ENCODE measurements at regions not wholly inside any gene's neighbourhood (a gene's known extent, or its start where the extent isn't known, plus 50 kb on each side); places are given as distances from the start of the nearest gene placed in this dataset.

DNA sequence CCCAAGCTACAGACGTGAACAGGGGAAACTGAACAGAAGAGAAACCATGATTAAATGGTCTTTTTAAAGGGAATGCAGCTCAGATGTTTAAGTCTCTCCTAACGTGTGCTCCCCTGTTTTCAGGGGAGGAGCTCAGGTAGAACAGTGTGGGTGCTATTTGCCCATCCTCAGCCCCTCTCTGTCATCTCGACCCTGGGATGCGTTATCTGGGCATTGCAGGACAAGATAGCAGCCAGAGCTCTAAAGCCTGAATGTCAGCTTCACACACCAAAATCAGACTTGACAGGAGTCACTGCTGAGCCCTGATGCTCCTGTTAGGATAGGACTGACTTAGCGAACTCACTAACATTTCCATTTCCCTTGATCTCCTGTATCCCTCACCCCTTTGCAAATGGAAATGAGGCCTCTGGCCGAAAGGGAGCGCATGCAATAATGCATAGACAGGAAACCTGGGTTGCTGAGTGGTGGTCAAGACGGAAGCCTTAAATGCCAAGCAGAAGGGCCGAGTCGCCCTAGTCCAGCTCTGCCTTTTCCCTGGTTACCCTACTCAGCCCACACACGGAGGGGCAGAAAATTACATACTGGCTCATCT, 234.9 kb upstream of the TPM1 start:
- Histone ChIP-seq H3K4me1 (no peaks in the 10 kb centered on the region), H3K27ac (no peak overlapping the region), H3K9me3 (no peaks in the 10 kb centered on the region), H3K4me3 (no peak overlapping the region), H3K36me3 (peaks cover 32 to 75% of the 10 kb centered on the region in 2 donors), H3K27me3 (no peaks in the 10 kb centered on the region)
- TF ChIP-seq, protein P1, sequence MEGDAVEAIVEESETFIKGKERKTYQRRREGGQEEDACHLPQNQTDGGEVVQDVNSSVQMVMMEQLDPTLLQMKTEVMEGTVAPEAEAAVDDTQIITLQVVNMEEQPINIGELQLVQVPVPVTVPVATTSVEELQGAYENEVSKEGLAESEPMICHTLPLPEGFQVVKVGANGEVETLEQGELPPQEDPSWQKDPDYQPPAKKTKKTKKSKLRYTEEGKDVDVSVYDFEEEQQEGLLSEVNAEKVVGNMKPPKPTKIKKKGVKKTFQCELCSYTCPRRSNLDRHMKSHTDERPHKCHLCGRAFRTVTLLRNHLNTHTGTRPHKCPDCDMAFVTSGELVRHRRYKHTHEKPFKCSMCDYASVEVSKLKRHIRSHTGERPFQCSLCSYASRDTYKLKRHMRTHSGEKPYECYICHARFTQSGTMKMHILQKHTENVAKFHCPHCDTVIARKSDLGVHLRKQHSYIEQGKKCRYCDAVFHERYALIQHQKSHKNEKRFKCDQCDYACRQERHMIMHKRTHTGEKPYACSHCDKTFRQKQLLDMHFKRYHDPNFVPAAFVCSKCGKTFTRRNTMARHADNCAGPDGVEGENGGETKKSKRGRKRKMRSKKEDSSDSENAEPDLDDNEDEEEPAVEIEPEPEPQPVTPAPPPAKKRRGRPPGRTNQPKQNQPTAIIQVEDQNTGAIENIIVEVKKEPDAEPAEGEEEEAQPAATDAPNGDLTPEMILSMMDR (IDR thresholded peaks at IDR 0.05) = no peak
- intact Hi-C loops (cut with DNase I) = no loop called here
- DNase-seq (ENCODE audit: low spot score in 2 of 2) = no peak

DNA sequence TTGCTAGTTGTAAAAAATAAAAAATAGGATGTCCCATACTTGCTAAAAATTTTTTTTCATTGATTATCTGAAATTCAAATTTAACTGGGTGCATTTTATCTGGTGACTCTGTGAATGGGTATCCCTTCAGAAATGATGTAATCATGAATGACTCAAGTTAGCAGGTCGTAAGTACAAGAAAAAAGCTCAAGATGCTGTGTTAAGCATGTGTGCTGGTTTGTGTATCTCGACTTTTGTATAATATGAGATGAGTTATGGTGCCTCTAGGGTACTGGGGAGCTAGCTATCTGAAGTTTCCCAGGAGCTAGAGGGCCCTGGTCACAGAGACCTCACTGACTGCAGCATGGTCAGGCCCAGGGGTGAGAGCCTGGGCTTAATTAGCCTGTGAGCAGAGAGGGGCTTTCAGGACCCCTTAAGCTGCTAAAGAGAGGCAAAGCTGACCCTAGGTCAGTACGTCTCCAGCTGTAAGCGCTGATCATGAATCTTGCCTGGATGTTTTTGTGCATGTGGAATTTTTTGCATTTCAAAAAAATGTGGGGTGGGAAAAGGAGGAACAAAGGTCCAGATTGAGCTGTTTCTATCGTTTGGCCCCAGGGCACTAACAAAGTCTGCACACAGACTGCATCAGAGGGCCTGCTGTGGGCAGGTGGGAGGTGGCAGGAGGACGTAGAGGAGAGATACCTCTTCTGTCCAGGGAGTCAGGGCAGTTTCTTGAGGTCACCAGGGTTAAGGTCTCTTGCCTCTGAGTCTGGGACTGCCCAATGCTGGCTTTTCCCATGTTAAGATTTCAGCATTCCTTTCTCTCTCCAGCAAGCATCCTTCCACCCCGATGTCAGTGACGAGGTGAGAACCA, 233.2 kb upstream of the TPM1 start:
- TF ChIP-seq, protein P1 (IDR thresholded peaks at IDR 0.05) = no peak
- no peak for DNase-seq (ENCODE audit: low spot score in 2 of 2)
- Histone ChIP-seq H3K4me3 (no peak overlapping the region), H3K27me3 (no peaks in the 10 kb centered on the region), H3K9me3 (no peaks in the 10 kb centered on the region), H3K36me3 (peaks cover 32 to 73% of the 10 kb centered on the region in 2 donors), H3K27ac (no peak overlapping the region), H3K4me1 (no peaks in the 10 kb centered on the region)
- intact Hi-C loops (cut with DNase I) = no loop called here

DNA sequence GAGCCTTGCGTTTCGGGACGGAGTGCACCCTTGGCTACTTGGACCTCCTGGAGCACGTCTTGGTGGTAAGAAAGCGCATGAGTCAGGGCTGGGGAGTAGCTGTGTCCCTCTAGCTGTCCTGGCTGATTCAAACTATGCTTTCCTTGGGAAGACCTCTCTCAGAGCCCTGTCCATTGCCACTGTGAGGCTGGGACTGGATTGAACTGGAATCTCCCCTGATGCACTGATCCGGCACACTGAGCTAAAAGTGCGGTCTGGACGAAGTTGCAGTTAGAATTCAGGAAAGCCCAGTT, 232.6 kb upstream of the TPM1 start:
- no peaks in the 10 kb centered on the region for H3K4me1 ChIP-seq
- intact Hi-C loops (cut with DNase I) = no loop called here
- no peaks in the 10 kb centered on the region for H3K9me3 ChIP-seq
- TF ChIP-seq, protein P1 (IDR thresholded peaks at IDR 0.05) = no peak
- no peaks in the 10 kb centered on the region for H3K27me3 ChIP-seq
- no peak overlapping the region for H3K27ac ChIP-seq
- DNase-seq (ENCODE audit: low spot score in 2 of 2) = no peak
- H3K36me3 ChIP-seq = peaks cover 32 to 67% of the 10 kb centered on the region in 2 donors
- H3K4me3 ChIP-seq = no peak overlapping the region

DNA sequence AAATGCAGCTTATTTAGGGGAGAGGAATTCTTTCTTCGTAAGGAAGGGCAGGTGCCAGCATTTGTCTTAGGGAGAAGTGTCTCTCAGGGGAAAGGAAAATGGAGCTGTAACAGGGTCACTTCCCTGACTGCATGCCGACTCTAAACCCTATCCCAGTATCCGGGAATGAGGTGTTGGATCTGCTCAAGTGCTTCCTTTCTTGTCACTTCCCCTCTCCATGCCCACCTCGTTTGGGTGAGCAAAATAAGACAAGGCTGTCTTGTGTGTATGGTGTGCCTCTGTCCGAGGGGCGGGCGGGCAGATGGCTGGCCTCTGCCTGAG, 230.1 kb upstream of the TPM1 start:
- Histone ChIP-seq H3K4me3 (no peak overlapping the region), H3K4me1 (no peaks in the 10 kb centered on the region), H3K36me3 (peaks cover 13 to 41% of the 10 kb centered on the region in 2 donors), H3K9me3 (no peaks in the 10 kb centered on the region), H3K27ac (no peak overlapping the region), H3K27me3 (no peaks in the 10 kb centered on the region)
- intact Hi-C loops (cut with DNase I) = no loop called here
- no peak for DNase-seq (ENCODE audit: low spot score in 2 of 2)
- TF ChIP-seq, protein P1 (IDR thresholded peaks at IDR 0.05) = no peak

DNA sequence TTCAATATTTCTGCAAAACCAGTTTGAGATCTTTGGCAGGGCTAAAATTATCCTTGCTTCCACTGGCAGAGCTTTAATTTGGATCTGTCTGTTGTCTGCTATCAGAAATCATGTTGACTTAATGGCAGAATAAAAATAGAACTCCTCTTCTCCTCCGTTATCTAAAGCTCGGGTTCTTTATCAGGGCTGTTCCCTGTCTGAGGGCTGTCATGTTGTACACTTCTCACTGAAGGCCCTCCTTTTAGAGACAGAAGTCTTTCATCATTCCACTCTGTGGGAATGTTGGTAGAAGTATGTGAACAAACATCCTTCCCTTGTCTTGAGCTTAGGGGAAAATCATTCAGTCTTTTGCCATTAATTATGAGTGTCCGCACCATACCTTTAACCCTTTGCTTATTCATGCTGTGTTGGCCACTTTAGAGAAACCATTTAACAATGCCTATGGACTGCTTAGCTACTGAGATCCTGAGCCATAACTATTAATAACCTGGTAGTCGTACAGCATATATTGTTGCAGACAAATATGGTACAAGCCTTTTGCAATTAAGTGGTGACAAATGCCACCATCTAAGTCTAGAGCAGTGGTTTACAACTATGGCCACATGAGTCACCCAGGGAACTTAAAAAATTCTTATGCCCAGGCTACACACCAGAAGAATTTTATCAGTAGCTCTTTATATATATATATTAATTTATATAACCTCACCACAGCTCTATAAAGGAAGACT, 226.0 kb upstream of the TPM1 start:
- Histone ChIP-seq H3K27ac (no peak overlapping the region), H3K9me3 (no peaks in the 10 kb centered on the region), H3K4me1 (no peaks in the 10 kb centered on the region), H3K27me3 (no peaks in the 10 kb centered on the region), H3K36me3 (peaks cover 17 to 36% of the 10 kb centered on the region in 2 donors), H3K4me3 (no peak overlapping the region)
- DNase-seq (ENCODE audit: low spot score in 2 of 2) = no peak
- intact Hi-C loops (cut with DNase I) = no loop called here
- TF ChIP-seq, protein P1 (IDR thresholded peaks at IDR 0.05) = no peak

Data from ascending aorta (tissue), 2 donors.